ENCODE measurements at regions not wholly inside any gene's neighbourhood (a gene's known extent, or its start where the extent isn't known, plus 50 kb on each side); places are given as distances from the start of the nearest gene placed in this dataset.

DNA sequence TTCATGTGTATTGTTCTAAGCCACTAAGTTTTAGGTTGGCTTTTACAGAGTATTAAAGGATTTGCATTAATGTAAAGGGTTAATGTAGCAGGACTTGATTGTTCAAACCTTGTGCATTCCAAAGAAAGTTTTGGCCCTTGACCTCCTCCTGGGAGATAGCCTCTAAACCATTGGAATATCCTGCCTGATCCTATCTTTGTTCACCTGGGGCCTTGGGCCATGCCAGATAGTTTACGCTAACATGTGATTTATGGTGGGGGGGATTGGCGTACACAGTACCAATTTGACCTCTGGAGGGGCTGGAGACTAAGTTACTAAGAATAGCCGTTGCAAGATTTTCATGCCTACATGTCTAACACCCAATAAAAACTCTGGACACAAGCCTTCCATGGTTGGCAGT lies 1002.7 kb upstream of the PABPC4L start:
- DNase-seq = no peak

- no peak for DNase-seq
Measured at GRCh38 chr4:135201081-135201480, 999.5 kb upstream of the PABPC4L start.

- no peak for DNase-seq
Measured at GRCh38 chr4:135197641-135198040, 996.1 kb upstream of the PABPC4L start.

GRCh38 chr4:135194477-135194876 lies 992.9 kb upstream of the PABPC4L start:
- no peak for DNase-seq

DNA sequence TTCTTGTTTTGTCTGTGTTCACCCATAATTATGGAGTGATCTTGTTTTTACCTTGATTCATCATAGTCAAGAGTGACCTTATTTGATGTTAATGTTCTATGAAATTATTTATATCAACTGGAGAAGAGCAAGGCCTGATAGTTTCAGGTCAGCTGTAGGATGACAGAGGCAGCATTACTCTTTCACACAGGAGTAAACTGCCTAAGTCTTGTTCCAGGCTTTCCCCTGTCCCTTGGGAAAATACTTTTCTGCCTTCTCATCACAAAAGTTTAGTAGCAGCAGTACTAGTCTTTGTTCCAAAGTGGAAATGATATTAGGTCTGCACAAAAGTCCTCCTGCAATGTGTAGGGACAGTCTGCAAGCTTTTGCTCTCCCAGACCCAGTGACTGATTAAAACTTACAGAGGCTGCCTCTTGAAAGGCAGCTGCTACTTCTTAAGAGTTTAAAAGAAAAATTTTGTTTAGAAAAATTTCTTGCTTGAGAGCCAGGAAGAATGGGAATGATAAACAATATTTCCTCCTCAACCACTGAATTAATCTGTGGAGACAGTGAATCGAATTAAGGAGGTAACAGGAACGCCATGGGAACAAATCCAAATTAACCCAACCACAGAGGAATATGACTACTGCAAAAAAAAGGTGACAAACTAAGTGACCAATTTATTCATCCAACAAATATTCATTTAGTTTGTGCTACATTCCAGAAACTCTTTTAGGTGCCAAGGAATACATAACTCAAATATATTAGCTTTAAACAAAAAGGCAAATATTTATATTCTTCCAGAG lies 991.4 kb upstream of the PABPC4L start:
- no peak for DNase-seq

GRCh38 chr4:135191596-135191995 lies 990.0 kb upstream of the PABPC4L start:
- DNase-seq = no peak

DNA sequence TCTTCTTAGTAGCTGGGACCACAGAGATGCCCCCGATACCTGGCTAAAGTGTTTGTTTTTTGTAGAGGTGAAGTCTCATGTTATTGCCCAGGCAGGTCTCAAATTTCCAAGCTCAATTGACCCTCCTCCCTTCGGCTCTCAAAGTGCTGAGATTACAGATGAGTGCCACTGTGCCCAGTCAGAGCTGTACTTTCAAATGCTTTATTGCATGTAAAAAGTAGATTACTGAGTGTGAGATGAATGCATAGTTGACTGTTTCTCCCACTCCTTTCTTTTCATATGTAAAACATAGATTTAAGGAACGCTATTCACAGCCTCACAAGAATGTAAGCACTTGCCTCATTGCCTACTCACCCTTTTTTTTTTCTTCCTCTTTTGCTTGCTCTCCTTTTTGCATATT lies 984.4 kb upstream of the PABPC4L start:
- DNase-seq = no peak

DNA sequence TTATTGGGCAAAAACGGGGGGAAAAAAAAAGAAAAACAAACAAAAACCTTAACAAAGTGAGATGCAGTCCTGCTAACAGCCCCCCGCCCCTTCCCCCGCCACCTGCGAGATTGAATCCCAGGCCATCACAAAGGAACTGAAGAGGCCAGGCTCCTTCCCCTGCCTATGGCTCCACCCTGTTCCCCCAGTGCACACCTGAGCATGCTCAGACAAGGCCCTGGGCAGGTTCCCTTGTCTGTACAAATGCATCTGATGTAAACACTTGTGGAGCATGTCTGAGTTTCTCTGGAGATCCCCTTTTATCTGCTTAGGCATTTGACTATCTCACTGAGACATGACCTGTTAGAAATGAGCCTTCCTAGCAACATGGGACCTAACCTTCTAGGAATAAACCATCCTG lies 983.7 kb upstream of the PABPC4L start:
- DNase-seq = no peak

GRCh38 chr4:135184715-135185114 lies 983.1 kb upstream of the PABPC4L start:
- no peak for DNase-seq

DNA sequence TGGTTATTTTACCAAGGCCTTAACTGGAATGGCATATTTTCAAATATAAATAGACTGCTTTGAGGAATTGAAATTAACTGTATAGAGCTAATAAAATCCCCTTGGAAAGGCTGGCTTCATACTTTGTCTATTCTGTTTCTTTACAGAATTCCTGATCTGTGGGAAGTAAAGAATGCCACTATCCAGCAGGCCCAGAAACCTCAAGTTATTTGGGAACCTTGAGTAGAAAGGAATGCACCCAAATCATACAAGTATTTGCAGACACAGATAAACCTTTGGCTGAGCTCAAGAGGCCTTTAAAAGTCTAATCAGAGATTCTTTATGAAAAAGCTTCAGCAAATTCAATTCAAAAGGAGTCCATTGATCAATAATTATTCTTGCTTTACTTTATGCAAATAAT lies 975.7 kb upstream of the PABPC4L start:
- no peak for DNase-seq

DNA sequence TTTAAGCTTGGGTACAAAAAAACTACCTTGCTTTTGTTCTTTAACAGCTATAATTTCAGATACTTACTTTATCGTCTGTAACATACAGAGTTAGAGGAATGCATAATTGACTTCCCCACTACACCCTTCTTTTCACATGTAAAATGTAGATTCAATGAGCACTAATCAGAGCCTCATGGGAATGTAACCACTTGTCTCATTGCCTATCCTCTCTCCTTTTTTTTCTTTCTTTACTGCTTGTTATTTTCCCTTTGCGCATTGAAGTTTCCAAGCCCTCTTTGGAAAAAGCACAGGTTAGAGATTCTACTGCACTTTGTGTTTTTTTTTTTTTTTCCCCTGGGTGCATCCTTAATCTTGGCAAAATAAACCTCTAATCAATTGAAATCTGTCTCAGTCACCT lies 965.1 kb upstream of the PABPC4L start:
- DNase-seq = no peak

DNA sequence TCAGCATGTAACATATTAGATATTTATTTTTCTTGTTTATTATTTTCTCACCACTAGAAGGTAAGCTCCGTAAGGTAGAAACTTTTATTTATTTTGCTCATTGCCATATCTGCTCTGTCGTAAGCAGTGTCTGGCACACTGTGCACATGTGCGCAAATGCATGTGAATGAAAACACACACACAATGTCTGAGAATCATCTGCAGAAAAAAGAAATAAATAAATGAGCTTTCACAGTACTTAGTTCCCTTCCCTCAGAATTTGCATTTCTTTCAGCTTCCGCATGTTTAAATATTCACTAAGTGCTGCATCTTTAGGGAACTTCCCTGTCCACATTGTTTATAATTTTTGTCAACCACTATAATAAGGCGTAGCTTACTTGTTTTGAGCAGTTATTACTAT lies 963.0 kb upstream of the PABPC4L start:
- no peak for DNase-seq

GRCh38 chr4:135144498-135144897 lies 942.9 kb upstream of the PABPC4L start:
- no peak for DNase-seq

DNA sequence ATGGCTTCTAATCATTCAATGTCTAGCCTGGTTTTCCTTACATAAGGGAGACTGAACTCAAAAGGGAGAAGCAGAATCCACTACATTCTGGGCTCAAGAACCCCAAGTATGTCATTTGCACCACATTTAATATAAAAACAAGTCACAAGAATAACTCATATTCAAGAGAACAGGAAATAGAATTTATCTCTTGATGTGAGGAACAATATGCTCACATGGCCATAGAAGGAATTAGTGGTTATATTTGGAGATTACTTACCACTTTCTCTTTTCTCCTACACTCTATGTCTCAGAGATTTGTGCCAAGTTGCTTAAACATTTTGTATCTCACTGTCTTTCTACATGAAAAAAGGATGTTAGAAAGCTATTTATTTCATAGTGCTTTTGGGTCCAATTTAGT lies 922.6 kb upstream of the PABPC4L start:
- no peak for DNase-seq

- no peak for DNase-seq
Measured at GRCh38 chr4:135123632-135124031, 922.0 kb upstream of the PABPC4L start.

- DNase-seq = no peak
Measured at GRCh38 chr4:135122457-135122856, 920.9 kb upstream of the PABPC4L start.

GRCh38 chr4:135120195-135120594 lies 918.6 kb upstream of the PABPC4L start:
- DNase-seq = no peak

GRCh38 chr4:135114079-135114478 lies 912.5 kb upstream of the PABPC4L start:
- no peak for DNase-seq

GRCh38 chr4:135098061-135098460 lies 896.5 kb upstream of the PABPC4L start:
- no peak for DNase-seq

DNA sequence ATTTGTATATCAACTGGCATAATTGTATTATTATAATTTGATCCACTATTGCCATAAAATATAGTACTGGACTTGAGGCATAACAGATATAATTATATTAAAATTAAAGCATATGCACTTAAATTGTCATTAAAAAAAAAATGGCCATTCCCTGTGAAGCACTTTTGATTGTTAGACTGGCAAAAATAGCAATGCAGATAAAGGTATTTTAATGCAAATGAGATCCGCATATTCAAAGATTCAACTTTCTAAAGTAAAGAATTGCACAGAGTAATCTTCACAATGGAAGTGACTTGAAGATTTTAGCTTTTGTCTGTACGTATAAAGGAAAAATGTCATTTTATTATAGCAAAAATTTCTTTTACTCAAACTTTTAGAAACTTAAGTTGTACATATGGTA lies 871.8 kb upstream of the PABPC4L start:
- no peak for DNase-seq

GRCh38 chr4:135072553-135072952 lies 871.0 kb upstream of the PABPC4L start:
- no peak for DNase-seq

- no peak for DNase-seq
Measured at GRCh38 chr4:135065366-135065765, 863.8 kb upstream of the PABPC4L start.

DNA sequence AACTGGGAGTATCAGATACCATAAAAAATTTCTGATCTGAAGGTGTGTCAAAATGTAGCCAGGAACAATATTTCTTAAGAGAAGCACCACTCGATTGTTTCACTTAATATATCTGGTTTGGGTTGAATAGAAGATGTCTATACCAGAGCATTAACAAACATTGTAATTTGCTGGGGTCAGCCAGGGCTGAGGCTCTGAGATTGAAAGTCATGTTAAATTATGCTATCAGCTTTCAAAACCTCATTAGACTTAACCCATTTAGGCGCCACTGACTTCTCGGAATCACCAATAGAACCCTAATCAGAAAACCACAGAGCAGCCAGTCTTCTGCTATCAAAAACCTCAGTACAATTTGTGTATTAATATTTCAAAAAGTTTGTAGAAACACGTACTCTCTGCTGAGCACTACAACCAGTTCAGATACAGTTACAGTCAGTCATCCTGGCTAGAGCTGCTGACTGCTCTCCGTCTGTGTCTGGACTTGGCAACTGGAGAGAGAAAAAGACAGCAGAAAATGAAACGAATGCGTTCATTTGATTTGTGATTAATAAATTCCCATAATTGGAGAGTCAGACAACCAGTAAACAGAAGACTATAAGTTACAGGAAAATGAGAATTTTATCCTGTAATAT lies 848.6 kb upstream of the PABPC4L start:
- DNase-seq = no peak

DNA sequence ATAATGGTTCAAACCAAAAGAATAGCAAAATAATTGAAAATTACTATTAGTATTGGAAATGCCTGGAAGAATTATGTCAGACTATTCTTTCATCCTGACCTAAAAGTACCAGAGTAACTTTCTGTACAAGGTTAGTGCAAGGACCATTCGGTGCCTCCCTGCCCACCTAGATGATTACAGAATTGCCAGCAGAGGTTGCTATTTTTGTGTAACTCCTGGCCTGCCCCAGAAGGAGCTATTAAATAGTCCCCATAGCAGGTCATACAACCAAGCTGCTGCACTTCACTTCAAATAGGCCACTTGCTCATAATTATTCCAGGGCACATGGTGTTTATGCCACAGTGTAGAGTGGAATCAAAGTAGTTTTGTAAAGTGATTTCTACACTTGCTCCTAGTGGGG lies 831.1 kb upstream of the PABPC4L start:
- no peak for DNase-seq

GRCh38 chr4:135015771-135016170 lies 814.2 kb upstream of the PABPC4L start:
- DNase-seq = peak; percentile 10
